CD4-positive, alpha-beta T cell (primary cell): ENCODE measurements at regions not wholly inside any gene's neighbourhood (a gene's known extent, or its start where the extent isn't known, plus 50 kb on each side); places are given as distances from the start of the nearest gene placed in this dataset.

Source experiments
- ATAC-seq: fragments of 200-7000 bp; cut with Tn5 transposase; one replicate; pipeline ENCODE4 v1.10.0; 2022; ENCODE audit warnings: mild to moderate bottlenecking; ENCODE audit not compliant: poor library complexity
- CTCF ChIA-PET: fragments of 350-600 bp; sonication (Branson Sonifier 250); formaldehyde crosslinking; loops from one replicate; lab custom pipeline; 2021; ENCODE audit warnings: antibody characterized with exemption, inconsistent platforms; lab: Charles Lee
- POLR2A ChIA-PET: fragments of 350-600 bp; sonication (Branson Sonifier 250); formaldehyde crosslinking; loops from one replicate; lab custom pipeline; 2021; ENCODE audit warnings: antibody characterized with exemption, inconsistent platforms; lab: Charles Lee
- DNase-seq, 14 experiments: peaks; one replicate each; pipeline ENCODE4 v3.0.0-alpha.2; 2013 to 2020; ENCODE audit warnings: mixed read lengths in 2 of 14
- H3K27ac ChIP-seq, 2 donors: one replicate each; pipeline versions ENCODE4 v1.5.1 to v1.7.0; 2013; ENCODE audit warnings: low read length in 2 of 2, low read depth in 1 of 2, mild to moderate bottlenecking in 1 of 2
- H3K27me3 ChIP-seq, 2 experiments: 1 replicate in 1 of 2; 2 replicates in 1 of 2; pipeline versions ENCODE4 v1.6.1 to v1.7.0; 2013; ENCODE audit warnings: low read length in 2 of 2, control low read depth in 1 of 2, mild to moderate bottlenecking in 1 of 2, moderate library complexity in 1 of 2; ENCODE audit not compliant: insufficient read depth in 2 of 2, control insufficient read depth in 1 of 2
- H3K36me3 ChIP-seq: one replicate; pipeline ENCODE4 v1.6.1; 2013; ENCODE audit warnings: low read length, control low read depth; ENCODE audit not compliant: insufficient read depth
- H3K4me1 ChIP-seq: one replicate; pipeline ENCODE4 v1.6.1; 2013; ENCODE audit warnings: low read length, control low read depth; ENCODE audit not compliant: insufficient read depth
- H3K4me3 ChIP-seq: one replicate; pipeline ENCODE4 v1.5.1; 2013; ENCODE audit warnings: mild to moderate bottlenecking, low read length, moderate library complexity
- H3K9me3 ChIP-seq, 2 experiments: 1 replicate in 1 of 2; 2 replicates in 1 of 2; pipeline versions ENCODE4 v1.6.1 to v1.7.0; 2013; ENCODE audit warnings: low read length in 2 of 2, mild to moderate bottlenecking in 2 of 2, control low read depth in 1 of 2, moderate library complexity in 1 of 2; ENCODE audit not compliant: control insufficient read depth in 1 of 2, insufficient read depth in 1 of 2
- H3K27ac Mint-ChIP-seq: one replicate; pipeline ENCODE4 v1.8.0; 2020; ENCODE audit warnings: mixed read lengths
- H3K27me3 Mint-ChIP-seq: one replicate; pipeline ENCODE4 v1.8.0; 2021; ENCODE audit warnings: mixed read lengths
- H3K36me3 Mint-ChIP-seq: one replicate; pipeline ENCODE4 v1.8.0; 2021; ENCODE audit warnings: low read depth, mixed read lengths
- H3K4me1 Mint-ChIP-seq: one replicate; pipeline ENCODE4 v1.8.0; 2021; ENCODE audit warnings: low read depth, mixed read lengths
- H3K4me3 Mint-ChIP-seq: one replicate; pipeline ENCODE4 v1.8.0; 2020; ENCODE audit warnings: mild to moderate bottlenecking, mixed read lengths
- H3K9me3 Mint-ChIP-seq: one replicate; pipeline ENCODE4 v1.8.0; 2020; ENCODE audit warnings: mixed read lengths
- intact Hi-C, 2 experiments: fragments of 100-400 bp; cut with DNase I in 1 of 2; cut with micrococcal nuclease in 1 of 2; formaldehyde crosslinking; loops; one replicate each; pipeline versions ENCODE4 v1.15.1 to v1.9.0; 2023 to 2025; cut with DNase I, micrococcal nuclease
- TF ChIP-seq, protein P1 (sequence below): fragments of 200-600 bp; IDR thresholded peaks from one replicate; pipeline ENCODE4 v1.8.0; 2022; ENCODE audit warnings: antibody characterized with exemption, mild to moderate bottlenecking

DNA sequence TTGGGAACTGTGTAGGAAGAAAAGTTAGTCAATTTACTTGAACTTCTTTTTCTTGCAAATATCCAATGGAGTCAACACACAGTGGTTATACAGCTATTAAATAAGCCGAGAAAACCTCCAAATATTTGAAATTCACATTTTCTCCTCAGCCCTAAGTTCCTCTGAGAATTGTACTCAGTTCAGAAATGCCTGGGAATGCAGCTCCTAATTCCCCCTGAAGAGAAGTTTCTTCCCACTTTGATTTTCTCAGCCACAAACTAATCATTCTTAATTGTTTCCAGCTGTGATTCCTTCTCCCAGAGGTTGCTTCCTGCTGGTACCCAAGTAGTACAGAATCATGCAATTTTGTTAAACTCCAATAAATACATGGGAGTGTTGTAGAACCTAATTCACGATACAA, 246.1 kb upstream of the MIR17HG start:
- Histone ChIP-seq H3K4me3 (no peak overlapping the region), H3K27me3 (no peaks in the 10 kb centered on the region), H3K4me1 (no peaks in the 10 kb centered on the region), H3K27ac (no peak overlapping the region), H3K9me3 (no peaks in the 10 kb centered on the region), H3K36me3 (no peaks in the 10 kb centered on the region)
- ChIA-PET CTCF (no interaction called here), POLR2A (no interaction called here)
- TF ChIP-seq, protein P1, sequence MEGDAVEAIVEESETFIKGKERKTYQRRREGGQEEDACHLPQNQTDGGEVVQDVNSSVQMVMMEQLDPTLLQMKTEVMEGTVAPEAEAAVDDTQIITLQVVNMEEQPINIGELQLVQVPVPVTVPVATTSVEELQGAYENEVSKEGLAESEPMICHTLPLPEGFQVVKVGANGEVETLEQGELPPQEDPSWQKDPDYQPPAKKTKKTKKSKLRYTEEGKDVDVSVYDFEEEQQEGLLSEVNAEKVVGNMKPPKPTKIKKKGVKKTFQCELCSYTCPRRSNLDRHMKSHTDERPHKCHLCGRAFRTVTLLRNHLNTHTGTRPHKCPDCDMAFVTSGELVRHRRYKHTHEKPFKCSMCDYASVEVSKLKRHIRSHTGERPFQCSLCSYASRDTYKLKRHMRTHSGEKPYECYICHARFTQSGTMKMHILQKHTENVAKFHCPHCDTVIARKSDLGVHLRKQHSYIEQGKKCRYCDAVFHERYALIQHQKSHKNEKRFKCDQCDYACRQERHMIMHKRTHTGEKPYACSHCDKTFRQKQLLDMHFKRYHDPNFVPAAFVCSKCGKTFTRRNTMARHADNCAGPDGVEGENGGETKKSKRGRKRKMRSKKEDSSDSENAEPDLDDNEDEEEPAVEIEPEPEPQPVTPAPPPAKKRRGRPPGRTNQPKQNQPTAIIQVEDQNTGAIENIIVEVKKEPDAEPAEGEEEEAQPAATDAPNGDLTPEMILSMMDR = no peak
- Mint-ChIP-seq H3K4me1 (no peaks in the 10 kb centered on the region), H3K36me3 (no peaks in the 10 kb centered on the region), H3K9me3 (no peaks in the 10 kb centered on the region), H3K4me3 (no peak overlapping the region), H3K27ac (no peak overlapping the region), H3K27me3 (peaks cover 8% of the 10 kb centered on the region)
- no peak for ATAC-seq
- DNase-seq = no peak
- intact Hi-C loops = no loop called here

DNA sequence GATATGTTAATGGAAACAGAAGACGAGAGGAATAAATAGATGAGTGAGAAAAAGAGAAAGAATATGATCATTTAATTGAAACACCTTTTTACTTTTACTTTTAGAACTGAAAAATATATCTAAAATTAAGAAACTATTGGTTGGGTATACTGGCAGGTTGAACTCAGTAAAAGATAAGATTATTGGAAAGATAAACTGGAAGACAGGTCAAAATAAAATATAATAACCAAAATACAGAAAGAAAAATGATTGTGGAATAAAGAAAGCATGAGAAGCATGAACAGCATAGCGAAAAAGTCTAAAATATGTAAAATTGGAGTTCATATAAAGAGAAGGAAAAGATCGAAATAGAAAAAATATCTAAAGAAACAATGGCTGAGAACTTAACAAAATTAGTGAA, 242.2 kb upstream of the MIR17HG start:
- TF ChIP-seq, protein P1 = no peak
- Histone ChIP-seq H3K36me3 (no peaks in the 10 kb centered on the region), H3K27me3 (no peaks in the 10 kb centered on the region), H3K4me3 (no peak overlapping the region), H3K27ac (no peak overlapping the region), H3K4me1 (no peaks in the 10 kb centered on the region), H3K9me3 (no peaks in the 10 kb centered on the region)
- ATAC-seq = no peak
- ChIA-PET POLR2A (no interaction called here), CTCF (no interaction called here)
- H3K36me3 Mint-ChIP-seq = no peaks in the 10 kb centered on the region
- H3K27me3 Mint-ChIP-seq = peaks cover 8% of the 10 kb centered on the region
- no peak for DNase-seq
- no peaks in the 10 kb centered on the region for H3K4me1 Mint-ChIP-seq
- H3K9me3 Mint-ChIP-seq = no peaks in the 10 kb centered on the region
- no peak overlapping the region for H3K4me3 Mint-ChIP-seq
- H3K27ac Mint-ChIP-seq = no peak overlapping the region
- intact Hi-C loops = no loop called here

DNA sequence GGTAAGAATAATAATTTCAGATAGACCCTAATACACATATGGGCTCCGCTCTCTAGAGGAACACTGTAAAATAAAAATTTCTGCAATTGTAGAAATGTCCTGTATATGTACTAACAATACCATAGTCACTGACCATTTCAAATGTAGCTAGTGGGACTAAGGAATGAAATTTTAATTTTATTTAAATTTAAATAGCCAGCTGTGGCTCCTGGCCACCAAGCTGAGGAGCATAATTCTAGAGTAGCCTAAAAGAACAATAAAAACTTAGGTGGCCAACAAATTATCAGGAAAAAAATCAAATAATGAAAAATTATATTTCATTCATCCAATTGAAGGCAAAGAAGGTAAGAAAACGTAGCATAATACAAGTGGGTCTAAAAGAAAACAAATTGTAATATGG, 240.9 kb upstream of the MIR17HG start:
- no peak for DNase-seq
- no peaks in the 10 kb centered on the region for H3K9me3 Mint-ChIP-seq
- H3K36me3 ChIP-seq = no peaks in the 10 kb centered on the region
- ChIA-PET POLR2A (no interaction called here), CTCF (no interaction called here)
- H3K36me3 Mint-ChIP-seq = no peaks in the 10 kb centered on the region
- no peaks in the 10 kb centered on the region for H3K4me1 ChIP-seq
- H3K27me3 Mint-ChIP-seq = peaks cover 8% of the 10 kb centered on the region
- H3K4me3 ChIP-seq = no peak overlapping the region
- H3K9me3 ChIP-seq = no peaks in the 10 kb centered on the region
- intact Hi-C loops = no loop called here
- H3K4me3 Mint-ChIP-seq = no peak overlapping the region
- no peak overlapping the region for H3K27ac ChIP-seq
- TF ChIP-seq, protein P1 = no peak
- no peaks in the 10 kb centered on the region for H3K27me3 ChIP-seq
- H3K4me1 Mint-ChIP-seq = no peaks in the 10 kb centered on the region
- no peak overlapping the region for H3K27ac Mint-ChIP-seq
- ATAC-seq = no peak
